Omental fat pad (tissue), 3 donors: ENCODE measurements at regions not wholly inside any gene's neighbourhood (a gene's known extent, or its start where the extent isn't known, plus 50 kb on each side); places are given as distances from the start of the nearest gene placed in this dataset.

Experiments used
- ATAC-seq: fragments of 150-250 bp; one replicate; pipeline ENCODE4 v1.9.1; 2016; ENCODE audit warnings: mild to moderate bottlenecking, moderate library complexity; ENCODE audit not compliant: low FRiP score
- DNase-seq: peaks from one replicate; pipeline ENCODE4 v3.0.0-alpha.2; 2019; ENCODE audit warnings: low spot score
- CTCF ChIP-seq, 3 donors: fragments of 450-650 bp; IDR thresholded peaks; one replicate each; pipeline ENCODE4 v1.5.1; 2016 to 2017; ENCODE audit warnings: antibody characterized with exemption in 3 of 3, mild to moderate bottlenecking in 3 of 3, moderate library complexity in 2 of 3

- DNase-seq (no peak), ATAC-seq (no peak)
- no peak for TF ChIP-seq CTCF (IDR thresholded peaks at IDR 0.05)
These were observed 105.9 kb upstream of the SH3BP4 start for GRCh38 chr2:234845602-234846590.

GRCh38 chr2:234843411-234843810 lies 108.4 kb upstream of the SH3BP4 start:
- TF ChIP-seq CTCF (IDR thresholded peaks at IDR 0.05), result no peak
- no peak for DNase-seq
- no peak for ATAC-seq

- no peak for DNase-seq
- no peak for TF ChIP-seq CTCF (IDR thresholded peaks at IDR 0.05)
- ATAC-seq, result no peak
These were observed 109.1 kb upstream of the SH3BP4 start for GRCh38 chr2:234842753-234843152.

- ATAC-seq, result no peak
- no peak for DNase-seq
- TF ChIP-seq CTCF (IDR thresholded peaks at IDR 0.05), result no peak
These were observed 110.3 kb upstream of the SH3BP4 start for GRCh38 chr2:234841321-234842015.

GRCh38 chr2:234840336-234840735 lies 111.5 kb upstream of the SH3BP4 start:
- no peak for TF ChIP-seq CTCF (IDR thresholded peaks at IDR 0.05)
- DNase-seq (no peak), ATAC-seq (peak; percentile 96)

- no peak for DNase-seq
- no peak for TF ChIP-seq CTCF (IDR thresholded peaks at IDR 0.05)
- no peak for ATAC-seq
These were observed 112.5 kb upstream of the SH3BP4 start for GRCh38 chr2:234839285-234839684.
